GM12873 (cell line): ENCODE measurements at regions not wholly inside any gene's neighbourhood (a gene's known extent, or its start where the extent isn't known, plus 50 kb on each side); places are given as distances from the start of the nearest gene placed in this dataset.

Source experiments
- CTCF ChIP-seq: IDR thresholded peaks from 2 replicates; pipeline ENCODE4 v1.5.1; 2012; ENCODE audit warnings: low read depth, mild to moderate bottlenecking, moderate library complexity, low read length, control low read depth; ENCODE audit not compliant: insufficient read depth; ENCODE audit errors: missing control alignments

- TF ChIP-seq CTCF, result no peak
Measured at GRCh38 chr13:40193286-40194223, 472.9 kb downstream of the FOXO1 start.

- TF ChIP-seq CTCF, result no peak
Measured at GRCh38 chr13:40194224-40194806, 472.1 kb downstream of the FOXO1 start.

- TF ChIP-seq CTCF, result no peak
Measured at GRCh38 chr13:40197049-40197448, 469.4 kb downstream of the FOXO1 start.

GRCh38 chr13:40197936-40198595, 468.4 kb downstream of the FOXO1 start:
- no peak for TF ChIP-seq CTCF

- no peak for TF ChIP-seq CTCF
Measured at GRCh38 chr13:40200273-40200978, 466.0 kb downstream of the FOXO1 start.

- no peak for TF ChIP-seq CTCF
Measured at GRCh38 chr13:40204246-40204645, 462.2 kb downstream of the FOXO1 start.

- TF ChIP-seq CTCF, result no peak
Measured at GRCh38 chr13:40205771-40206240, 460.6 kb downstream of the FOXO1 start.
